Osteocyte (in vitro differentiated cells): ENCODE measurements at regions not wholly inside any gene's neighbourhood (a gene's known extent, or its start where the extent isn't known, plus 50 kb on each side); places are given as distances from the start of the nearest gene placed in this dataset.
"Not testable (repeated sequence)": the region's sequence is repeated elsewhere in the genome, so short reads cannot be mapped to it uniquely, and the experiment has no call there.

Experiments
- DNase-seq: peaks from one replicate; pipeline ENCODE4 v3.0.0; 2021; ENCODE audit warnings: mixed read lengths; ENCODE audit not compliant: unreplicated experiment; ENCODE audit errors: extremely low spot score
- H3K27ac Mint-ChIP-seq: one replicate; pipeline ENCODE4 v1.8.0; 2021; ENCODE audit warnings: mild to moderate bottlenecking, mixed read lengths; ENCODE audit not compliant: unreplicated experiment
- H3K27me3 Mint-ChIP-seq: one replicate; pipeline ENCODE4 v1.8.0; 2021; ENCODE audit warnings: mixed read lengths; ENCODE audit not compliant: unreplicated experiment
- H3K36me3 Mint-ChIP-seq: one replicate; pipeline ENCODE4 v1.8.0; 2021; ENCODE audit warnings: mixed read lengths; ENCODE audit not compliant: unreplicated experiment
- H3K4me1 Mint-ChIP-seq: one replicate; pipeline ENCODE4 v1.8.0; 2021; ENCODE audit warnings: mixed read lengths; ENCODE audit not compliant: unreplicated experiment
- H3K4me3 Mint-ChIP-seq: one replicate; pipeline ENCODE4 v1.8.0; 2021; ENCODE audit warnings: mild to moderate bottlenecking, moderate library complexity, mixed read lengths; ENCODE audit not compliant: unreplicated experiment
- H3K9me3 Mint-ChIP-seq: one replicate; pipeline ENCODE4 v1.8.0; 2021; ENCODE audit warnings: mixed read lengths; ENCODE audit not compliant: unreplicated experiment
- CTCF ChIP-seq: fragments of 200-600 bp; sonication (generic); IDR thresholded peaks from 2 replicates; pipeline ENCODE4 v1.5.0; 2021; ENCODE audit warnings: antibody characterized with exemption, mild to moderate bottlenecking, moderate library complexity

DNA sequence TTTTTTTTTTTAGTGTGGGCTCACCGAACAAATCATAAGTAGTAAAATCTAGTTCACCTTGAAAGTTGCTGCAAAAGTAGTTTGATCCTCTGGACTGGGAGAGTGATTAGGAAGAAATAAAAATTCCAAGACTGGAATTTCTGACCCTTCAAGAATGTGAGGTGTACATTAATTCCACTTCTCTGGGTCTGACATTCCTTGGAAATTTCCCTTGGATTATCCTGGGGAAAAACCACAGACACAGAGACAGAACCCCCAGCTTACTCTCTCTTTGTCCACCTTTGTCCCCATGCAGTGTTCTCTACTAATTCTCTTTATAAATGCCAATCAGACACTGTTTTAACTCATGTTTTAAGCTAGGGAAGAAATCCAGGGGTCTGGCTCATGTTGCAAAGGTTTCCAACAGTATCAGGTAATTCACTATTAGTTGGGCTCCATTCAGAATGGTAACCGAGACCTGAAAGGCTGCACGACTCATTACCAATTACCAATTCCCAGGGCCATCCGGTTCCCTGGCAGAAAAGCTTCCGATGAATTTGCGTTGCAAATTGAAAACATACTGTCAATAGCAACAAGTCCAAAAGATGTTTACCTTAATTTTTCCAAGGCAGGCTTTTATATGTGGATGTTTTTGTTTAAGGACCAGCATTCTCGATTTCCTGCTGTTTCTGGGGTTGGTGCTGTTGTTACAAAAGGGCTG is 86.3 kb downstream of the BAMBI start:
- Mint-ChIP-seq H3K27ac (no peak overlapping the region), H3K4me1 (no peaks in the 10 kb centered on the region), H3K4me3 (no peak overlapping the region), H3K27me3 (peaks cover 41% of the 10 kb centered on the region), H3K9me3 (no peaks in the 10 kb centered on the region), H3K36me3 (no peaks in the 10 kb centered on the region)
- DNase-seq: no peak
- no peak for TF ChIP-seq CTCF

DNA sequence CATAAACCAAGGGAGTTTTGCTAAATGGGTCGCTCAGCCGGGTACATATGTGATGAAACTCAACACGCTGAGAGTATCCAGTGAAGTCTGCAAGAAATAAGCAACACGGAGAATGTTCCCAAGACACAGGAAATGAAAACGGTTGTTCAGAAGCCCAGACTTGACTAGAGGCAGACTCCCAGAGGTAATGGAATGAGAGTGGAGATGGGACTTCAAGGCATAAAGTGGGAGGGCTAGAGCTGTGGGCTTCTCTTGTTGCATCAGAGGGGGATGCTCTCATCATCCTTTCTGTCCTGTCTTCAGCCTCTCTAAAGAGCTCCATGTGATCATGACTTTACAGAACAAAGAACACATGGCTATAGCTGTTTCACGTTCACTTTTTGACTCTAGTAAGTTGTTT is 88.3 kb downstream of the BAMBI start:
- no peak for TF ChIP-seq CTCF
- Mint-ChIP-seq H3K27me3 (peaks cover 37% of the 10 kb centered on the region), H3K9me3 (no peaks in the 10 kb centered on the region), H3K4me3 (no peak overlapping the region), H3K4me1 (peaks cover 1% of the 10 kb centered on the region), H3K36me3 (no peaks in the 10 kb centered on the region), H3K27ac (no peak overlapping the region)
- no peak for DNase-seq

GRCh38 chr10:28768227-28768626 is 90.9 kb downstream of the BAMBI start:
- Mint-ChIP-seq H3K27ac (no peak overlapping the region), H3K36me3 (no peaks in the 10 kb centered on the region), H3K4me1 (peaks cover 1% of the 10 kb centered on the region), H3K4me3 (no peak overlapping the region), H3K9me3 (no peaks in the 10 kb centered on the region), H3K27me3 (peaks cover 23% of the 10 kb centered on the region)
- no peak for TF ChIP-seq CTCF
- no peak for DNase-seq

DNA sequence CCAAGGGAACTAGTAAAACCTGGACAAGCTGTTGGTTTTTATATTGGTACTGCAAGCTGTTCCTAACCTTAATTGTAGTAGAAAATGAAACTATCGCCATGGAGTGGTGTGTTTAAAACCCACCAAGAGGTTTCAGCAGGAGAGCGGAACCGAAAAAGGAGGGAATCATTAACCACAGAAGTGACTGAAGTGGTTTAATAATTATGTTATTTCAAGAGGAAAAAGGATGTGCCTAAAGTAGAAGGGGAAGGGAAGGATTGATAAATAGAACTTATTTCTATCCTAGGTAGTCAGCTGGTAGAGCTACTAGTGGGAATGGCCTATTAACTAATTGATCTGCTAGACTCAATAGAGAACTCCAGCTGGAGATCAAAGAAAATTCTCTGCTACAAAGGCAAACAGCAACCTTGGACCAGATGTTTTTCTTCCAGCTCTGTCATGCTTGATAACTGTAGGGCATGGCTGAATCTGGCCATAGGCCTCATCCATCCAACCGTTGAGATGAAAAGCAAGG is 91.8 kb downstream of the BAMBI start:
- H3K4me3 Mint-ChIP-seq: no peak overlapping the region
- TF ChIP-seq CTCF: no peak
- H3K27ac Mint-ChIP-seq: no peak overlapping the region
- no peak for DNase-seq
- H3K9me3 Mint-ChIP-seq: no peaks in the 10 kb centered on the region
- H3K36me3 Mint-ChIP-seq: no peaks in the 10 kb centered on the region
- H3K4me1 Mint-ChIP-seq: peaks cover 1% of the 10 kb centered on the region
- peaks cover 13% of the 10 kb centered on the region for H3K27me3 Mint-ChIP-seq

DNA sequence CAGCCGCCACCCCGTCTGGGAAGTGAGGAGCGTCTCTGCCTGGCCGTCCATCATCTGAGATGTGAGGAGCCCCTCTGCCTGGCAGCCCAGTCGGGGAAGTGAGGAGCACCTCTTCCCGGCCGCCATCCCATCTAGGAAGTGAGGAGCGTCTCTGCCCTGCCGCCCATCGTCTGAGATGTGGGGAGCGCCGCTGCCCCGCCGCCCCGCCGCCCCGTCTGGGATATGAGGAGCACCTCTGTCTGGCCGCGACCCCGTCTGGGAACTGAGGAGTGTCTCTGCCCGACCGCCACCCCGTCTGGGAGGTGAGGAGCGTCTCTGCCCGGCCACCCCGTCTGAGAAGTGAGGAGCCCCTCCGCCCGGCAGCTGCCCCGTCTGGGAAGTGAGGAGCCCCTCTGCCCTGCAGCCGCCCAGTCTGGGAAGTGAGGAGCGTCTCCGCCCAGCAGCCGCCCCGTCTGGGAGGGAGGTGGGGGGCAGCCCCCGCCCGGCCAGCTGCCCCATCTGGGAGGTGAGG is 94.3 kb downstream of the BAMBI start:
- H3K4me1 Mint-ChIP-seq, H3K27ac Mint-ChIP-seq, DNase-seq, H3K4me3 Mint-ChIP-seq, H3K36me3 Mint-ChIP-seq, H3K9me3 Mint-ChIP-seq: not testable (repeated sequence)
- H3K27me3 Mint-ChIP-seq: peaks cover 13% of the 10 kb centered on the region
